Right hindlimb (tissue), 1 donor: ENCODE measurements at regions not wholly inside any gene's neighbourhood (a gene's known extent, or its start where the extent isn't known, plus 50 kb on each side); places are given as distances from the start of the nearest gene placed in this dataset.

ENCODE experiments used
- DNase-seq: peaks from one replicate; pipeline ENCODE4 v3.0.0-alpha.2; 2018

- no peak for DNase-seq
Measured at GRCh38 chr5:132130918-132131715, 57.5 kb downstream of the CSF2 start.

- no peak for DNase-seq
Measured at GRCh38 chr5:132132138-132132537, 58.5 kb downstream of the CSF2 start.

GRCh38 chr5:132134384-132134783 lies 60.8 kb downstream of the CSF2 start:
- DNase-seq = no peak

GRCh38 chr5:132136906-132137305 lies 63.3 kb downstream of the CSF2 start:
- peak; percentile 22 for DNase-seq

- DNase-seq = no peak
Measured at GRCh38 chr5:132138260-132138659, 64.7 kb downstream of the CSF2 start.
